ENCODE measurements at regions not wholly inside any gene's neighbourhood (a gene's known extent, or its start where the extent isn't known, plus 50 kb on each side); places are given as distances from the start of the nearest gene placed in this dataset.

DNA sequence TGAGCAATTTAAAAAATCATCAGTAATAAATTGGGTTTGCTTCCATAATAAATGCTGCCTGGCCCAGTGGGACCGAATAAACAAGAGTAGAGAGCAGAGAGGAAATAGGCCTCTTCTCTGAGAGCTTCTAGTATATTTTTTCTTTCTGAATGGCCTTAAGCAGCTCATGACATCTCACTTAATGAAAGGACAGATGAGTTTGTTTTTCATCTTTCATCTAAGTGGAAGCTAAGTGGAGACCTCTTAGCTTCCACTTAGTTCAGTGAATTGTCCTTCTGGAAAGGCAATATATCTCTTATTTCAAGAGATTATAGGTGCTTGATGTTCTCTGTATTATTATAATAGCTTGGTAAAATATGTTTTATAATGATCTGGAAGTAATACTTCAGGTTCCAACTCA, 245.9 kb upstream of the ANO3 start:
- Histone ChIP-seq H3K36me3 (ENCODE audit: insufficient read depth in 1 of 2, low read depth in 1 of 2) (no peaks in the 10 kb centered on the region), H3K4me1 (no peaks in the 10 kb centered on the region), H3K27ac (no peak overlapping the region), H3K27me3 (ENCODE audit: insufficient read depth in 3 of 3, low read length in 2 of 3) (no peaks in the 10 kb centered on the region), H3K9me3 (no peaks in the 10 kb centered on the region), H3K4me3 (no peak overlapping the region)
- ATAC-seq (no peak), DNase-seq (no peak)
- TF ChIP-seq, protein P1, sequence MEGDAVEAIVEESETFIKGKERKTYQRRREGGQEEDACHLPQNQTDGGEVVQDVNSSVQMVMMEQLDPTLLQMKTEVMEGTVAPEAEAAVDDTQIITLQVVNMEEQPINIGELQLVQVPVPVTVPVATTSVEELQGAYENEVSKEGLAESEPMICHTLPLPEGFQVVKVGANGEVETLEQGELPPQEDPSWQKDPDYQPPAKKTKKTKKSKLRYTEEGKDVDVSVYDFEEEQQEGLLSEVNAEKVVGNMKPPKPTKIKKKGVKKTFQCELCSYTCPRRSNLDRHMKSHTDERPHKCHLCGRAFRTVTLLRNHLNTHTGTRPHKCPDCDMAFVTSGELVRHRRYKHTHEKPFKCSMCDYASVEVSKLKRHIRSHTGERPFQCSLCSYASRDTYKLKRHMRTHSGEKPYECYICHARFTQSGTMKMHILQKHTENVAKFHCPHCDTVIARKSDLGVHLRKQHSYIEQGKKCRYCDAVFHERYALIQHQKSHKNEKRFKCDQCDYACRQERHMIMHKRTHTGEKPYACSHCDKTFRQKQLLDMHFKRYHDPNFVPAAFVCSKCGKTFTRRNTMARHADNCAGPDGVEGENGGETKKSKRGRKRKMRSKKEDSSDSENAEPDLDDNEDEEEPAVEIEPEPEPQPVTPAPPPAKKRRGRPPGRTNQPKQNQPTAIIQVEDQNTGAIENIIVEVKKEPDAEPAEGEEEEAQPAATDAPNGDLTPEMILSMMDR (IDR thresholded peaks at IDR 0.05): no peak
- intact Hi-C loops (cut with DNase I): no loop called here
- 74 to 90% (median 81%) methylated on average over 1 of the region's 1 CpG for WGBS, 3 donors

DNA sequence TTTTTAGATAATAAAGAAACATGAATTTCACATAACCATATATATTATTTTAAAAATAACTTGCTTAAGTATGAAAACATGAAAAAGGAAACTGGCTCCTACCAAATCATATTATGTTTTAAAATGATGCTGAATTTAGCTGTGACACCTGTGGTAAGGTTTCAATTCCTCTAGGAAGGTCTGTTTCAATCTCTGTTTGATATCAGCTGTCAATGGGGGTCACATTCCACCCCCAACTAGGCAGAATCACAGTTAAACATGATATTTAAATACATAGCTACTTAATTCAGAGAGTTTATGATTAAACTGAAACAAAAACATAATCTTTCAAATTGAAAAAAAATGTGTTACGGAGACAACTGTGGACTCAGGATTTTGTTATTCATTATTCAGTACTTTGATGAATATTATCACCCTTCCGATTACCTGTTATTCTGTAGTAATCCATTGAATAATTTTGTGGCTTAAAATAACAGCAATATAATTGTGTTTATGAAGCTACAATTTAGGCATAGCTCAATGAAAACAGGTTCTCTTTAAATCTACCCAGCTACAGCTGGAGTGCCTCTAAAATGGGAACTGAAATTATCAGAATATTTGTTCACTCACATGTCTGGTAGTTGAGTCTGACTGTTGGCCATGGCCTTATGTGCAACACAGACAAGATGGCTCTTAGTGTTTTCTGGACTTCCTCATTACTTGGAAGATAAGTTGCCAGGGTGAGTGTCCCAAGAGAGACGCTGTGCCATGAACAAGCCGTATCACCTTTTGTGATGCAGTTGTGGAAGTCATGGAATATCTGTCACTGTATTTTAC, 244.6 kb upstream of the ANO3 start:
- DNase-seq (no peak), ATAC-seq (no peak)
- no peaks in the 10 kb centered on the region for H3K9me3 ChIP-seq
- no peaks in the 10 kb centered on the region for H3K27me3 ChIP-seq (ENCODE audit: insufficient read depth in 3 of 3, low read length in 2 of 3)
- TF ChIP-seq, protein P1 (IDR thresholded peaks at IDR 0.05): no peak
- no peak overlapping the region for H3K4me3 ChIP-seq
- no peak overlapping the region for H3K27ac ChIP-seq
- H3K36me3 ChIP-seq (ENCODE audit: insufficient read depth in 1 of 2, low read depth in 1 of 2): no peaks in the 10 kb centered on the region
- WGBS, 3 donors: 84 to 93% (median 86%) methylated on average over 4 of the region's 4 CpGs
- no peaks in the 10 kb centered on the region for H3K4me1 ChIP-seq
- intact Hi-C loops (cut with DNase I): no loop called here

DNA sequence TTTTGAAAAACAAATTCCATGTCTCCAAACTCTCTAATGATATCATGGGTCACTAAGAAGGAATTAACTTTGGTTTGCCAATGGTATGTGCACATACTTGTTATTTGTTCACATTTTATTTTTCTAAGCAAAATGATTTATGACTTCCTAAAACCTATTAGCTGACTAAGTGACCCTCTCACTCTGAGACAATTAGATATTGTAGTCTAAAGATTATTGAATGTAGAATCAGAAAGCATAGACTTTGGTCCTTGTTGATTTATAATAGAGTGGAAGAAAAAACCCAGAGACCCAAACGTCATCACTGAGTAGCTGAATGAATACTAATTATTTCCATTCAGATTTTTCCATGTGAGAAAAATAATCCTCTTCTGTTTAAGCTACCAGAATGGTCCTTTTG, 243.5 kb upstream of the ANO3 start:
- intact Hi-C loops (cut with DNase I): no loop called here
- TF ChIP-seq, protein P1 (IDR thresholded peaks at IDR 0.05): no peak
- 24 to 36% (median 35%) methylated on average over 1 of the region's 1 CpG for WGBS, 3 donors

DNA sequence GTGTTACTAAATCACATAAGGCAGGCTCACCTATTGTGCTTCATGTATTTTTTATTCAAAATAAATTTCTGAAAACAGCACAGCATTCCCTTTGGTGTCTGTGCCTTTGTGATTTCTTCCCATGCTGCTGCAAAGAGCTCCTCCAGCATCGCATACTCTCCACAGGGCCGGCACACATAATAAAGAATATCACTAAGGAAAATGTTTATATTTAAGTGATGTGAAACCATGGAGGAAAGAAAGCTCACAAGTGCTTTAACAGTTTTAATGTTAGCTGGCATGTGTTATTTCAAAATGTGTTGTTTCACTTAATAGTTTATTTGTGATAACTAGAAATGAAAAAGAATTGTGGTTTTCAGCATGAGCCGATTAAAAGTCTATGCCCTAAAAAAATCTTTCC, 241.3 kb upstream of the ANO3 start:
- Histone ChIP-seq H3K27me3 (ENCODE audit: insufficient read depth in 3 of 3, low read length in 2 of 3) (no peaks in the 10 kb centered on the region), H3K27ac (no peak overlapping the region), H3K4me1 (no peaks in the 10 kb centered on the region), H3K9me3 (no peaks in the 10 kb centered on the region), H3K36me3 (ENCODE audit: insufficient read depth in 1 of 2, low read depth in 1 of 2) (no peaks in the 10 kb centered on the region), H3K4me3 (no peak overlapping the region)
- 85 to 88% (median 87%) methylated on average over 3 of the region's 3 CpGs for WGBS, 3 donors
- TF ChIP-seq, protein P1 (IDR thresholded peaks at IDR 0.05): no peak
- DNase-seq (no peak), ATAC-seq (no peak)
- intact Hi-C loops (cut with DNase I): no loop called here

More for the DNA sequence above, 243.5 kb upstream of the ANO3 start:
- Histone ChIP-seq H3K27ac (no peak overlapping the region), H3K4me3 (no peak overlapping the region), H3K9me3 (no peaks in the 10 kb centered on the region), H3K4me1 (no peaks in the 10 kb centered on the region), H3K36me3 (ENCODE audit: insufficient read depth in 1 of 2, low read depth in 1 of 2) (no peaks in the 10 kb centered on the region), H3K27me3 (ENCODE audit: insufficient read depth in 3 of 3, low read length in 2 of 3) (no peaks in the 10 kb centered on the region)
- no peak for DNase-seq
- ATAC-seq: no peak

DNA sequence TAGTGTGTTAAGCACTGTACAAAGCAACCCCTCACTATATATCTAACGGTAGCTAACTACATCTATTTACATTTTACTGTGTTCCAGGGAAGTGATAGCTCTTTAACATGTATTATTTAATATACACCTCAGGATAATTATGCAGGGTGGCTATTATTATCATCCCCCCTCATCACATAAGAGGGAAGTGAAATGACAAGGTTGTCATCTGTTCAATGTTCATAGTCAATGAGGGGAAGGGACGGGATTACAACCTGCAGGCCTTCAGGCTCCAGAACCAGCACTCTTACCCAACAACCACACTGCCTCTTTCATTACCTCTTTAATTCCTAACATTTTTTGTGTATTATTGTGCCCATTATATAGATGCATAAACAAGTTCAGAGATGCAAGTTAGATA, 238.7 kb upstream of the ANO3 start:
- DNase-seq (no peak), ATAC-seq (no peak)
- no peaks in the 10 kb centered on the region for H3K27me3 ChIP-seq (ENCODE audit: insufficient read depth in 3 of 3, low read length in 2 of 3)
- no peak overlapping the region for H3K4me3 ChIP-seq
- no peaks in the 10 kb centered on the region for H3K36me3 ChIP-seq (ENCODE audit: insufficient read depth in 1 of 2, low read depth in 1 of 2)
- no peaks in the 10 kb centered on the region for H3K4me1 ChIP-seq
- no peaks in the 10 kb centered on the region for H3K9me3 ChIP-seq
- WGBS, 3 donors: 91 to 98% (median 97%) methylated on average over 2 of the region's 2 CpGs
- TF ChIP-seq, protein P1 (IDR thresholded peaks at IDR 0.05): no peak
- H3K27ac ChIP-seq: no peak overlapping the region
- intact Hi-C loops (cut with DNase I): no loop called here
